HEK293 (cell line): ENCODE measurements at regions not wholly inside any gene's neighbourhood (a gene's known extent, or its start where the extent isn't known, plus 50 kb on each side); places are given as distances from the start of the nearest gene placed in this dataset.

Experiments
- CTCF ChIA-PET: fragments of 350-600 bp; formaldehyde crosslinking; extraction: SDS; loops from one replicate; lab custom pipeline; 2021; ENCODE audit warnings: antibody characterized with exemption; lab: Yijun Ruan, JAX
- POLR2A ChIA-PET: fragments of 300-600 bp; formaldehyde crosslinking; extraction: SDS; loops from one replicate; lab custom pipeline; 2020; ENCODE audit warnings: antibody characterized with exemption, inconsistent platforms; lab: Yijun Ruan, JAX
- H3K27ac ChIP-seq: fragments of 200-500 bp; sonication (Bioruptor generic); 2 replicates; pipeline ENCODE4 v1.5.1; 2014; ENCODE audit warnings: low read depth, low read length, control low read depth, inconsistent platforms; ENCODE audit errors: extremely low read depth
- H3K36me3 ChIP-seq, 2 experiments: fragments of 200-500 bp in 1 of 2; sonication (Bioruptor generic) in 1 of 2; 1 replicate in 1 of 2; 2 replicates in 1 of 2; pipeline ENCODE4 v1.5.1; 2014 to 2017; ENCODE audit warnings: inconsistent platforms in 2 of 2, low read length in 2 of 2; ENCODE audit not compliant: control insufficient read depth in 2 of 2, insufficient read depth in 1 of 2
- H3K4me1 ChIP-seq: fragments of 200-500 bp; sonication (Bioruptor generic); 2 replicates; pipeline ENCODE4 v1.5.1; 2014; ENCODE audit warnings: mild to moderate bottlenecking, low read length, inconsistent platforms; ENCODE audit not compliant: control insufficient read depth, insufficient read depth
- H3K4me3 ChIP-seq: 2 replicates; pipeline ENCODE4 v1.5.1; 2011; ENCODE audit warnings: low read depth, mild to moderate bottlenecking, control low read depth, low read length, moderate library complexity
- H3K9me3 ChIP-seq: fragments of 200-500 bp; sonication (Bioruptor generic); 2 replicates; pipeline ENCODE4 v1.5.1; 2014; ENCODE audit warnings: low read depth, low read length, inconsistent platforms; ENCODE audit not compliant: control insufficient read depth, insufficient read depth
- MEIS1 ChIP-seq: sonication (generic); formaldehyde crosslinking; IDR thresholded peaks from 2 replicates; pipeline ENCODE4 v1.8.1; 2022; ENCODE audit warnings: missing genetic modification reagents, mild to moderate bottlenecking, borderline replicate concordance
- PRDM10 ChIP-seq: fragments of 450-650 bp; formaldehyde crosslinking; IDR thresholded peaks from 2 replicates; pipeline ENCODE4 v1.5.1; 2016; ENCODE audit warnings: missing biosample characterization, missing genetic modification characterization
- PRDM2 ChIP-seq: fragments of 450-650 bp; formaldehyde crosslinking; IDR thresholded peaks from 2 replicates; pipeline ENCODE4 v1.5.1; 2016; ENCODE audit warnings: missing biosample characterization, missing genetic modification characterization, borderline replicate concordance
- ZFP3 ChIP-seq: fragments of 450-650 bp; formaldehyde crosslinking; IDR thresholded peaks from 2 replicates; pipeline ENCODE4 v1.5.1; 2016; ENCODE audit warnings: low read depth, missing biosample characterization, missing genetic modification characterization
- ZNF223 ChIP-seq: fragments of 450-650 bp; formaldehyde crosslinking; IDR thresholded peaks from 2 replicates; pipeline ENCODE4 v1.5.1; 2016; ENCODE audit warnings: missing biosample characterization, missing genetic modification characterization
- ZNF274 ChIP-seq, 2 experiments: fragments of 200-500 bp in 1 of 2; fragments of 450-650 bp in 1 of 2; sonication (Bioruptor generic) in 1 of 2; formaldehyde crosslinking in 1 of 2; IDR thresholded peaks; 2 replicates each; pipeline versions ENCODE4 v1.5.1 to v1.6.1; 2014 to 2016; ENCODE audit warnings: borderline replicate concordance in 1 of 2, inconsistent platforms in 1 of 2, low read length in 1 of 2, missing biosample characterization in 1 of 2, missing genetic modification characterization in 1 of 2
- ZNF433 ChIP-seq: fragments of 450-650 bp; formaldehyde crosslinking; IDR thresholded peaks from 2 replicates; pipeline ENCODE4 v1.5.1; 2016; ENCODE audit warnings: missing biosample characterization, missing genetic modification characterization, low read depth
- ZNF571 ChIP-seq: fragments of 450-650 bp; formaldehyde crosslinking; IDR thresholded peaks from 2 replicates; pipeline ENCODE4 v1.5.0; 2017; ENCODE audit warnings: missing biosample characterization, missing genetic modification characterization
- ZNF658 ChIP-seq: fragments of 450-650 bp; formaldehyde crosslinking; IDR thresholded peaks from 2 replicates; pipeline ENCODE4; 2016; ENCODE audit warnings: missing biosample characterization, missing genetic modification characterization
- ZSCAN30 ChIP-seq: fragments of 450-650 bp; IDR thresholded peaks from 2 replicates; pipeline ENCODE4 v1.5.1; 2018; ENCODE audit warnings: missing biosample characterization, mild to moderate bottlenecking, missing genetic modification characterization, moderate library complexity

- ChIA-PET POLR2A (no interaction called here), CTCF (no interaction called here)
- H3K4me1 ChIP-seq = no peaks in the 10 kb centered on the region
- no peak overlapping the region for H3K27ac ChIP-seq
- TF ChIP-seq PRDM10 (tag by site-specific recombination) (no peak), ZSCAN30 (tag by site-specific recombination) (no peak), ZNF433 (no peak), ZNF571 (tag by site-specific recombination) (no peak), ZNF223 (tag by site-specific recombination) (no peak), PRDM2 (tag by site-specific recombination) (no peak), ZNF274 (IDR thresholded peaks at IDR 0.05; ENCODE audit: low read length) (no peak), ZNF274 (tag by site-specific recombination; IDR thresholded peaks at IDR 0.05; ENCODE audit: borderline replicate concordance) (no peak), ZNF658 (tag by site-specific recombination) (no peak), MEIS1 (CRISPR knock-in tag) (no peak), ZFP3 (tag by site-specific recombination) (no peak)
- H3K9me3 ChIP-seq = no peaks in the 10 kb centered on the region
- H3K36me3 ChIP-seq = no peaks in the 10 kb centered on the region
- H3K4me3 ChIP-seq = no peak overlapping the region
Observed at GRCh38 chr11:11672101-11672500, 50.3 kb upstream of the GALNT18 start.
